Naive B cell (primary cell): ENCODE measurements at regions not wholly inside any gene's neighbourhood (a gene's known extent, or its start where the extent isn't known, plus 50 kb on each side); places are given as distances from the start of the nearest gene placed in this dataset.
"Not testable (repeated sequence)": the region's sequence is repeated elsewhere in the genome, so short reads cannot be mapped to it uniquely, and the experiment has no call there.

Source experiments
- ATAC-seq, 2 donors: fragments of 150-1000 bp; cut with Tn5 transposase; 2 replicates each; pipeline ENCODE4 v1.10.0; 2021; ENCODE audit warnings: low read depth in 2 of 2, mild to moderate bottlenecking in 2 of 2, moderate library complexity in 2 of 2
- DNase-seq: peaks from one replicate; pipeline ENCODE4 v3.0.0; 2022
- H3K27ac Mint-ChIP-seq, 6 donors: one replicate each; pipeline ENCODE4 v1.8.0; 2020 to 2022; ENCODE audit warnings: mild to moderate bottlenecking in 6 of 6, mixed read lengths in 6 of 6, moderate library complexity in 5 of 6, inconsistent platforms in 2 of 6
- H3K27me3 Mint-ChIP-seq, 3 donors: one replicate each; pipeline ENCODE4 v1.8.0; 2021 to 2022; ENCODE audit warnings: mixed read lengths in 3 of 3, mild to moderate bottlenecking in 1 of 3
- H3K36me3 Mint-ChIP-seq, 2 donors: one replicate each; pipeline ENCODE4 v1.8.0; 2020 to 2022; ENCODE audit warnings: mixed read lengths in 2 of 2, inconsistent platforms in 1 of 2, mild to moderate bottlenecking in 1 of 2
- H3K4me1 Mint-ChIP-seq, 3 donors: one replicate each; pipeline ENCODE4 v1.8.0; 2020 to 2022; ENCODE audit warnings: mixed read lengths in 3 of 3, inconsistent platforms in 1 of 3, mild to moderate bottlenecking in 1 of 3, moderate library complexity in 1 of 3
- H3K4me3 Mint-ChIP-seq, 8 donors: one replicate each; pipeline ENCODE4 v1.8.0; 2020 to 2022; ENCODE audit warnings: mild to moderate bottlenecking in 8 of 8, mixed read lengths in 8 of 8, moderate library complexity in 8 of 8, inconsistent platforms in 2 of 8
- H3K9me3 Mint-ChIP-seq, 7 donors: one replicate each; pipeline ENCODE4 v1.8.0; 2020 to 2022; ENCODE audit warnings: mixed read lengths in 7 of 7, mild to moderate bottlenecking in 5 of 7, inconsistent platforms in 2 of 7, moderate library complexity in 1 of 7

DNA sequence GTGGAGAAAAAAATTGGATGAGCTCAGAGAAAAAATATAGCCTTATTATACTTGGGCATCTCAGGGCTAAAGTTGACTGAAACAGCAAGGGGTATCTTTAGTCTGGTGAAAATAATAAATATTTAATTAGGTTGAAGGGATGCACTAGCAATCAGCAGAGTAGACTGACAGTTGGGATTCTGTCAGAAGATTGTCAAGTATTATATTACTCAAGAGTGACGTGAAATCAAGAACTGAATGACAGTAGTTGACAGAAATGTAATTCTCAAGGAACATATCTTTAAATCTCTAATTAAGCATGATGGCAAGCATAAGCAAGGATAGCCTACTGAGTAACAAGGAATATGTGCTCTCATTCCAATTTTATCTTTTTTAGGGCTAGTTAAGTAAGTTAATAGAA, 1301.1 kb downstream of the DSC3 start:
- H3K4me1 Mint-ChIP-seq: no peaks in the 10 kb centered on the region
- DNase-seq: no peak

DNA sequence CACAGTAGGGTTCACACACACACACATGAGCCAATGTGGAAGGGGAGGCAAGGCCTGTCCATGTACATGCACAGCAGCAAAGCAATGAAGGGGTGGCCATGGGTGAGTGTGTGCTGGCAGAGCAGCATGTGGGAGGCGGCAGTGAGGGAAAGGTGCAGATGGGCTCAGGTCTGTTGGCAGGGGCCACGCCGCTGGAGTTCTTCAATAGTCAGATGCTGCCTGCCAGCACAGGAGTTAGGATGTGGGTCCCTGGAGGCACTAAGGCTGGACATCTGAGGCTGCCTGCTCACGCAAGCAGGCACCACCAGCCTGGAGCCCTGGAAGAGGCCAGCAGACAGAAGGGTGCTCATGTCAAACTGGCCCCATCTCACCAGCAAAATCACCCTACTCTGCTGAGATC, 1304.9 kb downstream of the DSC3 start:
- Mint-ChIP-seq H3K4me3 (no peak overlapping the region), H3K27me3 (no peaks in the 10 kb centered on the region), H3K36me3 (no peaks in the 10 kb centered on the region), H3K9me3 (peaks cover 0 to 9% (median 0%) of the 10 kb centered on the region in 7 donors), H3K27ac (no peak overlapping the region), H3K4me1 (no peaks in the 10 kb centered on the region)
- ATAC-seq (no peak), DNase-seq (no peak)

More for the DNA sequence above, 1301.1 kb downstream of the DSC3 start:
- ATAC-seq: no peak
- Mint-ChIP-seq H3K4me3 (no peak overlapping the region), H3K27me3 (no peaks in the 10 kb centered on the region), H3K27ac (no peak overlapping the region), H3K36me3 (no peaks in the 10 kb centered on the region), H3K9me3 (peaks cover 0 to 7% (median 0%) of the 10 kb centered on the region in 7 donors)

DNA sequence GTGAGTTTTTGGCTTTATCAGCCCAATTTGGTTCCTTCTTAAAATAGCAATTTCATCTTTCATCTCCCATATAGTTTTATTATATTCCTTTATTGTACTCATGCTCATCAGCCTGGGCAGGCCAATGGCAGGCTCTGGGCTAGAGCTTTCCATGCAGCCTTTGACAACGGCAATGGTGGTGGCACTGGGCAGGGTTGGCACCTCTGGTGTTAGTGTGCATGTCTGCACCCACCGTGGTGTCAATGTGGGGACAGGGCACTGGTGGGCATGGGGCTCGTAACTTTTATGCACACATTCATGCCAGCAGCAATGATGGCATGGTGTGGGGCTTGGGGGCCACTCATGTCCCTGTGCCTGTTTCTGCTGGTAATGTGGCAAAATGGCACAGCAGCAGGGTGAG, 1305.4 kb downstream of the DSC3 start:
- Mint-ChIP-seq H3K9me3 (peaks cover 0 to 9% (median 0%) of the 10 kb centered on the region in 7 donors), H3K27ac (no peak overlapping the region), H3K4me3 (no peak overlapping the region), H3K36me3 (no peaks in the 10 kb centered on the region), H3K4me1 (no peaks in the 10 kb centered on the region), H3K27me3 (no peaks in the 10 kb centered on the region)
- DNase-seq (no peak), ATAC-seq (no peak)

DNA sequence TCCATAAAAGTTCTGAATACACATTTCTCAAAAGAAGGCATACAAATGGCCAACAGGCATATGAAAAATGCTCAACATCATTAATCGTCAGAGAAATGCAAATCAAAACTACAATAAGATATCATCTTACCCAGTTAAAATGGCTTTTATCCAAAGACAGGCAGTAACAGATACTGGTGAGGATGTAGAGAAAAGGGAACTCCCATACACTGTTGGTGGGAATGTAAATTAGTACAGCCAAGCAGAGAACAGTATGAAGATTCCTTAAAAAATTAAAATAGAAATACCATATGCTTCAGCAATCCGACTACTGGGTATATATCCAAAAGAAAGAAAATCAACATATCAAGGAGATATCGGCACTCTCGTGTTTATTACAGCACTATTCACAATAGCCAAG, 1312.5 kb downstream of the DSC3 start:
- Mint-ChIP-seq H3K4me1 (no peaks in the 10 kb centered on the region), H3K4me3 (no peak overlapping the region), H3K36me3 (no peaks in the 10 kb centered on the region), H3K27ac (no peak overlapping the region), H3K9me3 (peaks cover 0 to 18% (median 5%) of the 10 kb centered on the region in 7 donors), H3K27me3 (no peaks in the 10 kb centered on the region)
- DNase-seq: no peak
- ATAC-seq: no peak

DNA sequence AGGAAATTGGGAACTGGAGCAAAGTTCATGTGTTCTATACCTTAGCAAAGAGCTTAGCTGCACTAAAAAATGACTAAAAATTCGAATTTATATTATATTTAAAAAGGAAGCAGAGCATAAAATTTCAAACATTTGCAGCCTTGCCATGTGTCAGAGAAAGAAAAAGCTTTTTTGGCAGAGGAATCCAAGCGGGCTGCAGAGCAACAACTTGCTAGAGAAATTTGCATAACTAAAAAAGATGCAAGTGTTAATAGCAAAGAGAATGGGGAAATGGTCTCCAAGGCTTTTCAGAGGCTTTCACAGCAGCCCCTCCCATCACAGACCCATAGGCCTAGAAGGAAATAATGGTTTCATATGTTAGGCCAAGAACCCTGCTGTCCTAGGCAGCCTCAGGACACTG, 1315.9 kb downstream of the DSC3 start:
- no peaks in the 10 kb centered on the region for H3K36me3 Mint-ChIP-seq
- no peaks in the 10 kb centered on the region for H3K27me3 Mint-ChIP-seq
- DNase-seq (no peak), ATAC-seq (no peak)
- no peaks in the 10 kb centered on the region for H3K4me1 Mint-ChIP-seq
- H3K9me3 Mint-ChIP-seq: peaks cover 0 to 19% (median 14%) of the 10 kb centered on the region in 7 donors
- no peak overlapping the region for H3K4me3 Mint-ChIP-seq
- H3K27ac Mint-ChIP-seq: no peak overlapping the region

DNA sequence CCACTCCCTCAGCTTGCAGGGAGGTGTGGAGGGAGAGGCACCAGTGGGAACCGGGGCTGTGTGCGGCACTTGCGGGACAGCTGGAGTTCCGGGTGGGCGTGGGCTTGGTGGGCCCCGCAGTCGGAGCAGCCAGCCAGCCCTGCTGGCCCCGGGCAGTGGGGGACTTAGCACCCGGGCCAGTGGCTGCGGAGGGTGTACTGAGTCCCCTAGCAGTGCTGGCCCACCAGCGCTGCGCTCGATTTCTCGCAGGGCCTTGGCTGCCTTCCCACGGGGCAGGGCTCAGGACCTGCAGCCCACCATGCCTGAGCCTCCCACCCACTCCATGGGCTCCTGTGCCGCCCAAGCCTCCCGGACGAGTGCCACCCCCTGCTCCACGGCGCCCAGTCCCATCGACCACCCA, 1319.1 kb downstream of the DSC3 start:
- not testable (repeated sequence) for H3K27ac Mint-ChIP-seq, H3K4me1 Mint-ChIP-seq, H3K27me3 Mint-ChIP-seq, ATAC-seq, H3K36me3 Mint-ChIP-seq, H3K4me3 Mint-ChIP-seq, DNase-seq
- H3K9me3 Mint-ChIP-seq: peaks cover 3 to 19% (median 12%) of the 10 kb centered on the region in 7 donors

DNA sequence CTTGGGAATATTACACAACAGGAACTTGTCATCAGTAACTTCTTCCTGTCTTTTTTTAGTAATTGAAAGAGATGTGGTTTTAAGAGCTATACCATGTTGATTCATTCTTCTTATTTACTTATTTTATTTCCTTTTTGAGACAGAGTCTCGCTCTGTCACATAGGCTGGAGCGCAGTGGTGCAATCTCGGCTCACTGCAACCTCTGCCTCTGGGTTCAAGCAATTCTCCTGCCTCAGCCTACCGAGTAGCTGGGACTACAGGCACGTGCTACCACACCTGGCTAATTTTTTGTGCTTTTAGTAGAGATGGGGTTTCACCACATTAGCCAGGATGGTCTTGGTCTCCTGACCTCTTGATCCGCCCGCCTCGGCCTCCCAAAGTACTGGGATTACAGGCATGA, 1326.6 kb downstream of the DSC3 start:
- not testable (repeated sequence) for ATAC-seq, DNase-seq, H3K36me3 Mint-ChIP-seq, H3K27me3 Mint-ChIP-seq, H3K4me3 Mint-ChIP-seq, H3K27ac Mint-ChIP-seq, H3K4me1 Mint-ChIP-seq
- H3K9me3 Mint-ChIP-seq: peaks cover 0 to 13% (median 4%) of the 10 kb centered on the region in 7 donors

DNA sequence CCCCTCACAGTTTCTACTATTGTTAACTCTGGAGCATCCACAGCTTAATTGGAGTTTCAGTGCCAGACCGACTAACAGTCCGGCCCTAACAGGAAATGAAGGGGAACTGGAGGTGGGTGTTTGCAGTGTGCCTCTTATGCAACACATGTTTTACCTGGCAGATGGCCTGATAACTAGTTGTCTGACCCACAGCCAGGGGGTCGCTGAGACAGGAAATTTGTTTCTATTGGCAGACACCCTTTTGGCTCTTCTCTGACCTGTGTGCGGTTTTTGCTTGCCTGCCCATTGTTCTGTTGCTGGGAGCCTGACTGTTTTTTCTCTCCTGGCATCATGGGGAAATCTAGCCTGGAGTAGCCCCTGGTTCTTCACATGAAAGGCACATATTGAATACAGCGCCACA, 1329.8 kb downstream of the DSC3 start:
- H3K4me3 Mint-ChIP-seq: no peak overlapping the region
- DNase-seq (no peak), ATAC-seq (no peak)
- peaks cover 0 to 9% (median 4%) of the 10 kb centered on the region in 7 donors for H3K9me3 Mint-ChIP-seq
- H3K27me3 Mint-ChIP-seq: no peaks in the 10 kb centered on the region
- H3K4me1 Mint-ChIP-seq: no peaks in the 10 kb centered on the region
- H3K27ac Mint-ChIP-seq: no peak overlapping the region
- H3K36me3 Mint-ChIP-seq: no peaks in the 10 kb centered on the region

DNA sequence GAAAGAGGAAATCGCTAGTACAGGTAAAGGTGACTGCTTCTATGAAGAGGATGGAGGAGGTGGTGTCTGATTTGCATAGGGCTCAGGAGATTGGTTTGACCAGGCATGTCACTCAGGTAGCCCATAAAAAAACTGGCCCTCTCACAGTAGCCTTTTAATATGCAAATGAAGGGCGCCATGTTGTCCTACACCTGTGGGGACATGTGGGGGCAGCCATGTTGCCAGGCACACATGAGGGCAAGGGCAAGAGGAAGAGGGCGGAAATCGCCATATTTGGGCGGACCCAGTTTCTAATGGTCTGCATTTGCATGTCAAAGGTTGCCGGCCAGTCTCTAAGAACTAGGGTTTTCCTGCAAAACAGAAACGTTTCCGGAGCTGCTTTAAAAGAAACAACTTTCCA, 1330.6 kb downstream of the DSC3 start:
- Mint-ChIP-seq H3K27me3 (no peaks in the 10 kb centered on the region), H3K4me3 (peak overlapping the region in 1 of 8 donors; percentile 4)
- ATAC-seq: no peak

DNA sequence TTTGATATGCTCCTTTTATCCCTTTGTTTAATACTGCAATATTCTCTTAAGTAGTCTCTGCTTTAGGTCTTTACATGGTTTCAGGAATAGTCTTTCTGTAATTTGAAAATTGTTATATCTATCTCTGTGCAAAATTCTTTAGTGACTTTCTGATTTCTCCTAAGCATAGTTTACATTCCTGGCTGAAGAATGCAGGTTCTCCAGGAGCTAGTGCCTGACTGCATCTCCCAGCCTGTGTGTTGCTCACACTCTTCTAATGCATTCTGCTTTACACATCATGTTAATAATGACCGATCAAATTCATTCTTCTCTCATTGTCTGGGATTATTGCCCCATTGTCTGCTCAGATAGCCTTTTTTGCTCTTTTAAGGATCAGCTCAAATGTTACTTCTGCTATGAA, 1349.2 kb downstream of the DSC3 start:
- ATAC-seq (no peak), DNase-seq (no peak)
- no peak overlapping the region for H3K27ac Mint-ChIP-seq
- no peaks in the 10 kb centered on the region for H3K4me1 Mint-ChIP-seq
- H3K36me3 Mint-ChIP-seq: no peaks in the 10 kb centered on the region
- H3K9me3 Mint-ChIP-seq: peaks cover 0 to 6% (median 0%) of the 10 kb centered on the region in 7 donors
- H3K4me3 Mint-ChIP-seq: no peak overlapping the region
- H3K27me3 Mint-ChIP-seq: no peaks in the 10 kb centered on the region

More for the DNA sequence above, 1330.6 kb downstream of the DSC3 start:
- Mint-ChIP-seq H3K9me3 (peaks cover 0 to 14% (median 4%) of the 10 kb centered on the region in 7 donors), H3K4me1 (no peaks in the 10 kb centered on the region), H3K27ac (no peak overlapping the region), H3K36me3 (no peaks in the 10 kb centered on the region)
- DNase-seq: no peak

DNA sequence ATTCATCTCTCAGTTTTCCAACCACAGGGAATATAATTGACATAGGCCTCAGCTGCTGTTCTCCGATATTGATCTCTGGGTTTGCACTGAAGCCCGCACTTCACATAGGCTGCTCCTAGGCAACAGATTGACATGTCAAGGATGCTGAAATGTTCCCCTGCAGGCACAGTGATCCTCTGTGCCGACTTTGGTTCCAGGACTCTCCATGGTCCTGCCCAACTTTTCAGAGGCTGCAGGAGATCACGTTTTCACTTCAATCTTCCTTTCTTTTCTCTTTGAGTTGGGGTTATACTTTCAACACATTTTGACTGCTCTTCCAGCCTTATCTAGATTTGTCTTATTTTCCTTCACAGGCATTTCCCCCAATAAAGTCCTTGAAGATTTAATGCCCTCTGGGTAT, 1361.0 kb downstream of the DSC3 start:
- H3K27me3 Mint-ChIP-seq: no peaks in the 10 kb centered on the region
- H3K36me3 Mint-ChIP-seq: no peaks in the 10 kb centered on the region
- peaks cover 0 to 17% (median 7%) of the 10 kb centered on the region in 7 donors for H3K9me3 Mint-ChIP-seq
- no peak for ATAC-seq
- H3K4me3 Mint-ChIP-seq: no peak overlapping the region
- H3K4me1 Mint-ChIP-seq: no peaks in the 10 kb centered on the region
- no peak for DNase-seq
- H3K27ac Mint-ChIP-seq: no peak overlapping the region

DNA sequence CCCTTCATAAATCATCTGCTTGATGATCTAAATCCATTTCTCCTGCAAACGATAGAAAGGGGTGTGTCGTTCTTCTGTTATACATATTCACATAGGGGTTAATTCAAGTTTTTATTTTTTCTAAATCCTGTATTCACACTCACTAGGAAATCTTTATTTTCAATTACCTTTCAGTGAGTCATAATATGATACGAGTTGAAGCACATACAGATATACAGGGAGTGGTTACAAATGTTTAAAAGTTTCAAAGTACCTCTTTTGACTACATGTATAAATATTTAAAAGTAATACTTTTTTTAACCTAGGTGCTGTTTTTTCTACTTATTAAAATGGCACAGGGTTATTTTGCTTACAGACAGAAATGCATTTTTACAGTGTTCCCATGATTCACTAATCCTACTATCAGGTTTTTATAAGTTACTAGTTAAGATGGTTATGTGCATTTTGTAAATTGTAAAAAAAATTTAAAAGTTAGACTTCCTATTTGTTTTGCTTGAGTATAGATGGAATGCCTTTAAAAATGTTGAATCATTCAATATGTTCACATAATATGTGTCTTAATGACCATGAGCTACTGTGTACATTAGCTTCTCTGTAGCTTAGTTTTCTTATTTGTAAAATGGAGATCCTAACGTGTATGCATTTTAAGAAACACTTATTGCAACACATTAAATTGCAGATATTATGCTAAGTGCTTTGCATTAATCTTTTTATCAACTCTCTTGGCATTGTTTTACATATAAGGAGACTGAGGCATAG, 1378.1 kb downstream of the DSC3 start:
- H3K36me3 Mint-ChIP-seq: no peaks in the 10 kb centered on the region
- no peak overlapping the region for H3K27ac Mint-ChIP-seq
- peaks cover 0 to 6% (median 0%) of the 10 kb centered on the region in 7 donors for H3K9me3 Mint-ChIP-seq
- no peak for DNase-seq
- no peaks in the 10 kb centered on the region for H3K27me3 Mint-ChIP-seq
- no peak overlapping the region for H3K4me3 Mint-ChIP-seq
- no peaks in the 10 kb centered on the region for H3K4me1 Mint-ChIP-seq
- no peak for ATAC-seq

DNA sequence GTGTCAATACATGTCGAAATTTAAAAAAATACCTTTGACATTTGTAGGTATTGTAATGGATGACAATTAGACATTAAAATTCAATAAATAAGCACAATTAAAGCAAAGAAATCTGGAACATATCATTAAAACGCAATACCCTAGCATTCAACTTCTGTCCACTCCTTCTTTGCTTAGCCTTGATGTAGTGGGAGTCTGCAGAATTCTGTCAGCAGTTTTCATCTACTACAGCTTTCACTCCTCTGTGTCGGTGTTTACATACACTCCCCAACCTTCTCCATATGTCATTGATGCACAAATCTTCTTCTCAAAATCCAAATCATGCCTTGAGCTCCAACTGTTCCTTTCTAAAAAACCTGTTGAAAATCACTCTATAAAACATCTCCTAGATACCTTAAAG, 1380.6 kb downstream of the DSC3 start:
- H3K4me3 Mint-ChIP-seq: no peak overlapping the region

DNA sequence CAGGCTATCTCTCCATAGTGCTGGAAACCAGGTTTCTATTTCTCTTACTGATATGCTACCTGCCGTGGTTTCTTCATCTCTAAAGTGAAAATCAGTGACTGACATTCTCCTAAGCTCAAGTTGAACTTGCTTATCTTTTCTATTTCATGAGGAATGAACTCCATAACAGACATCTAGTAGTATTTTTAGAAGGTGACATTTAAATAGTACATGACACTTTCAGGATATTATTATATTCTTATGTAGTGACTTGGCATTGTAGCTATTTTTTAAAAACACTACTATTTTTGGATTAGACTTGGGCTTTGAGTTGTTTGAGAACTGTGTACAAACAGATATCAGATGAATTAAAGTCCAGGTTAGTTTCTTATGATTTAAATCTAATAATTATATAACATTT, 1381.8 kb downstream of the DSC3 start:
- ATAC-seq: no peak

More for the DNA sequence above, 1380.6 kb downstream of the DSC3 start:
- H3K27me3 Mint-ChIP-seq: no peaks in the 10 kb centered on the region
- no peak overlapping the region for H3K27ac Mint-ChIP-seq
- H3K4me1 Mint-ChIP-seq: no peaks in the 10 kb centered on the region
- ATAC-seq: no peak
- peaks cover 0 to 5% (median 0%) of the 10 kb centered on the region in 7 donors for H3K9me3 Mint-ChIP-seq
- no peak for DNase-seq
- H3K36me3 Mint-ChIP-seq: no peaks in the 10 kb centered on the region

More for the DNA sequence above, 1381.8 kb downstream of the DSC3 start:
- Mint-ChIP-seq H3K27ac (no peak overlapping the region), H3K36me3 (no peaks in the 10 kb centered on the region), H3K4me1 (no peaks in the 10 kb centered on the region), H3K9me3 (peaks cover 0 to 7% (median 0%) of the 10 kb centered on the region in 7 donors), H3K27me3 (no peaks in the 10 kb centered on the region), H3K4me3 (no peak overlapping the region)
- DNase-seq: no peak
